ENCODE measurements at regions not wholly inside any gene's neighbourhood (a gene's known extent, or its start where the extent isn't known, plus 50 kb on each side); places are given as distances from the start of the nearest gene placed in this dataset.

GRCh38 chr5:56540266-56540665 is 275.1 kb upstream of the MAP3K1 start:
- DNase-seq, result no peak

- no peak for DNase-seq
Measured at GRCh38 chr5:56538580-56538979, 276.8 kb upstream of the MAP3K1 start.

GRCh38 chr5:56535347-56535746 is 280.0 kb upstream of the MAP3K1 start:
- no peak for DNase-seq

GRCh38 chr5:56534102-56534829 is 281.1 kb upstream of the MAP3K1 start:
- no peak for DNase-seq

GRCh38 chr5:56532466-56532865 is 282.9 kb upstream of the MAP3K1 start:
- DNase-seq, result no peak

- no peak for DNase-seq
Measured at GRCh38 chr5:56530626-56531138, 284.7 kb upstream of the MAP3K1 start.

GRCh38 chr5:56529666-56530430 is 285.5 kb upstream of the MAP3K1 start:
- DNase-seq, result no peak

- DNase-seq, result no peak
Measured at GRCh38 chr5:56527174-56527573, 288.2 kb upstream of the MAP3K1 start.

GRCh38 chr5:56525113-56525512 is 290.2 kb upstream of the MAP3K1 start:
- no peak for DNase-seq

GRCh38 chr5:56523790-56524575 is 290.9 kb upstream of the ANKRD55 start:
- no peak for DNase-seq

GRCh38 chr5:56522960-56523359 is 289.8 kb upstream of the ANKRD55 start:
- no peak for DNase-seq

GRCh38 chr5:56522169-56522568 is 289.0 kb upstream of the ANKRD55 start:
- no peak for DNase-seq

- DNase-seq, result no peak
Measured at GRCh38 chr5:56520986-56521730, 288.0 kb upstream of the ANKRD55 start.

- no peak for DNase-seq
Measured at GRCh38 chr5:56518820-56519219, 285.7 kb upstream of the ANKRD55 start.

- DNase-seq, result no peak
Measured at GRCh38 chr5:56517011-56517416, 283.9 kb upstream of the ANKRD55 start.

- no peak for DNase-seq
Measured at GRCh38 chr5:56516441-56516840, 283.3 kb upstream of the ANKRD55 start.

GRCh38 chr5:56516035-56516434 is 282.9 kb upstream of the ANKRD55 start:
- DNase-seq, result no peak

GRCh38 chr5:56515011-56515410 is 281.9 kb upstream of the ANKRD55 start:
- DNase-seq, result no peak

GRCh38 chr5:56514245-56514644 is 281.1 kb upstream of the ANKRD55 start:
- no peak for DNase-seq

GRCh38 chr5:56513141-56513540 is 280.0 kb upstream of the ANKRD55 start:
- DNase-seq, result no peak

GRCh38 chr5:56512313-56512996 is 279.3 kb upstream of the ANKRD55 start:
- no peak for DNase-seq

GRCh38 chr5:56511326-56511841 is 278.3 kb upstream of the ANKRD55 start:
- no peak for DNase-seq

Data from stimulated activated CD4-positive, alpha-beta T cell treated with anti-CD3 and anti-CD28 coated beads, Interleukin-2, amount 100 ng/mL, for 48 hours (primary cell).